ENCODE measurements at regions not wholly inside any gene's neighbourhood (a gene's known extent, or its start where the extent isn't known, plus 50 kb on each side); places are given as distances from the start of the nearest gene placed in this dataset.
A peak's percentile ranks its signal among the peaks of the same experiment; 100 is the strongest.

GRCh38 chr4:111464251-111465045, 680.8 kb upstream of the FAM241A start:
- Histone ChIP-seq H3K4me2 (peak overlapping the region; percentile 14), H3K9me2 (replicated peaks; ENCODE audit: insufficient read depth) (no peaks in the 10 kb centered on the region), H3K4me1 (ENCODE audit: insufficient read depth) (no peaks in the 10 kb centered on the region), H2AFZ (no peak overlapping the region), H3K79me2 (no peaks in the 10 kb centered on the region), H4K20me1 (ENCODE audit: insufficient read depth, poor library complexity, severe bottlenecking) (no peaks in the 10 kb centered on the region), H3K4me3 (no peak overlapping the region), H3K36me3 (replicated peaks; ENCODE audit: insufficient read depth, low read depth) (no peaks in the 10 kb centered on the region), H3K27ac (no peak overlapping the region), H3K27me3 (no peaks in the 10 kb centered on the region), H3K9me3 (ENCODE audit: low read depth) (no peaks in the 10 kb centered on the region)
- no peak for DNase-seq (ENCODE audit: low spot score)
- TF ChIP-seq EZH2phosphoT487 (IDR thresholded peaks at IDR 0.05; ENCODE audit: low read depth, severe bottlenecking, unreplicated experiment), result no peak
- no peak for TF ChIP-seq CTCF (IDR thresholded peaks at IDR 0.05; ENCODE audit: poor library complexity)
- no peak for TF ChIP-seq EZH2 (IDR thresholded peaks at IDR 0.05; ENCODE audit: borderline replicate concordance)
- 64% methylated on average over 8 of the region's 8 CpGs for WGBS (ENCODE audit: low lambda C conversion rate, missing lambda C conversion rate)

- Histone ChIP-seq H3K79me2 (no peaks in the 10 kb centered on the region), H3K9me2 (replicated peaks; ENCODE audit: insufficient read depth) (no peaks in the 10 kb centered on the region), H3K27ac (no peak overlapping the region), H3K4me3 (no peak overlapping the region), H3K9me3 (ENCODE audit: low read depth) (no peaks in the 10 kb centered on the region), H3K4me2 (no peak overlapping the region), H3K4me1 (ENCODE audit: insufficient read depth) (no peaks in the 10 kb centered on the region), H3K36me3 (replicated peaks; ENCODE audit: insufficient read depth, low read depth) (no peaks in the 10 kb centered on the region), H4K20me1 (ENCODE audit: insufficient read depth, poor library complexity, severe bottlenecking) (no peaks in the 10 kb centered on the region), H3K27me3 (no peaks in the 10 kb centered on the region), H2AFZ (no peak overlapping the region)
- TF ChIP-seq EZH2 (IDR thresholded peaks at IDR 0.05; ENCODE audit: borderline replicate concordance) (no peak), CTCF (IDR thresholded peaks at IDR 0.05; ENCODE audit: poor library complexity) (no peak), EZH2phosphoT487 (IDR thresholded peaks at IDR 0.05; ENCODE audit: low read depth, severe bottlenecking, unreplicated experiment) (no peak)
- no peak for DNase-seq (ENCODE audit: low spot score)
- 83% methylated on average over 2 of the region's 2 CpGs for WGBS (ENCODE audit: low lambda C conversion rate, missing lambda C conversion rate)
These were observed 678.2 kb upstream of the FAM241A start for GRCh38 chr4:111466811-111467604.

- no peak for TF ChIP-seq EZH2phosphoT487 (IDR thresholded peaks at IDR 0.05; ENCODE audit: low read depth, severe bottlenecking, unreplicated experiment)
- peak; percentile 70 for TF ChIP-seq CTCF (IDR thresholded peaks at IDR 0.05; ENCODE audit: poor library complexity)
- peak; percentile 69 for DNase-seq (ENCODE audit: low spot score)
- no peak overlapping the region for H2AFZ ChIP-seq
These were observed 670.3 kb upstream of the FAM241A start for GRCh38 chr4:111475001-111475400.

More at GRCh38 chr4:111475001-111475400, 670.3 kb upstream of the FAM241A start:
- no peaks in the 10 kb centered on the region for H3K79me2 ChIP-seq
- H3K4me3 ChIP-seq, result no peak overlapping the region
- WGBS (ENCODE audit: low lambda C conversion rate, missing lambda C conversion rate), result 25% methylated on average over 5 of the region's 5 CpGs
- no peaks in the 10 kb centered on the region for H3K4me1 ChIP-seq (ENCODE audit: insufficient read depth)
- H3K9me3 ChIP-seq (ENCODE audit: low read depth), result no peaks in the 10 kb centered on the region
- no peaks in the 10 kb centered on the region for H3K36me3 ChIP-seq (replicated peaks; ENCODE audit: insufficient read depth, low read depth)
- H3K9me2 ChIP-seq (replicated peaks; ENCODE audit: insufficient read depth), result no peaks in the 10 kb centered on the region
- H4K20me1 ChIP-seq (ENCODE audit: insufficient read depth, poor library complexity, severe bottlenecking), result no peaks in the 10 kb centered on the region
- no peak overlapping the region for H3K4me2 ChIP-seq
- no peaks in the 10 kb centered on the region for H3K27me3 ChIP-seq
- H3K27ac ChIP-seq, result no peak overlapping the region
